Ectodermal cell (in vitro differentiated cells): ENCODE measurements at regions not wholly inside any gene's neighbourhood (a gene's known extent, or its start where the extent isn't known, plus 50 kb on each side); places are given as distances from the start of the nearest gene placed in this dataset.

ENCODE experiments used
- H3K27ac ChIP-seq: 2 replicates; pipeline ENCODE4 v1.7.0; 2013; ENCODE audit warnings: mild to moderate bottlenecking, low read depth, low read length; ENCODE audit not compliant: insufficient read depth, poor library complexity, severe bottlenecking
- H3K27me3 ChIP-seq: 2 replicates; pipeline ENCODE4 v1.7.0; 2013; ENCODE audit warnings: mild to moderate bottlenecking, low read length; ENCODE audit not compliant: insufficient read depth, control insufficient read depth, poor library complexity, severe bottlenecking
- H3K36me3 ChIP-seq: one replicate; pipeline ENCODE4 v1.7.0; 2013; ENCODE audit warnings: low read length; ENCODE audit not compliant: control insufficient read depth, insufficient read depth
- H3K4me1 ChIP-seq: one replicate; pipeline ENCODE4 v1.7.0; 2013; ENCODE audit warnings: low read length; ENCODE audit not compliant: control insufficient read depth, insufficient read depth
- H3K4me3 ChIP-seq: 2 replicates; pipeline ENCODE4 v1.7.0; 2013; ENCODE audit warnings: low read depth, low read length, control low read depth; ENCODE audit not compliant: insufficient read depth
- H3K9me3 ChIP-seq: 2 replicates; pipeline ENCODE4 v1.7.0; 2013; ENCODE audit warnings: mild to moderate bottlenecking, low read length, moderate library complexity; ENCODE audit not compliant: control insufficient read depth
- WGBS, 2 experiments: methylation state at CpG; one replicate each; pipeline ENCODE4 v1.1.7; 2013; ENCODE audit warnings: missing lambda C conversion rate in 2 of 2; 5-methylcytosine and 5-hydroxymethylcytosine counted together

GRCh38 chr3:79896086-79896485, 128.3 kb upstream of the ROBO1 start:
- no peak overlapping the region for H3K27ac ChIP-seq
- no peaks in the 10 kb centered on the region for H3K9me3 ChIP-seq
- H3K36me3 ChIP-seq, result no peaks in the 10 kb centered on the region
- no peaks in the 10 kb centered on the region for H3K27me3 ChIP-seq
- no peak overlapping the region for H3K4me3 ChIP-seq
- WGBS, 2 experiments, result 42% methylated on average over 1 of the region's 1 CpG; no CpG with 5 or more reads in 1 of the 2 experiments
- H3K4me1 ChIP-seq, result no peaks in the 10 kb centered on the region

GRCh38 chr3:79887213-79887612, 119.4 kb upstream of the ROBO1 start:
- Histone ChIP-seq H3K27me3 (no peaks in the 10 kb centered on the region), H3K36me3 (no peaks in the 10 kb centered on the region), H3K4me1 (no peaks in the 10 kb centered on the region), H3K27ac (no peak overlapping the region), H3K9me3 (no peaks in the 10 kb centered on the region), H3K4me3 (no peak overlapping the region)
- WGBS, 2 experiments, result 88 to 100% methylated on average over 2 of the region's 2 CpGs

- WGBS, 2 experiments, result 91 to 98% methylated on average over 3 of the region's 4 CpGs
- Histone ChIP-seq H3K4me1 (no peaks in the 10 kb centered on the region), H3K9me3 (no peaks in the 10 kb centered on the region), H3K27ac (no peak overlapping the region), H3K4me3 (no peak overlapping the region), H3K27me3 (no peaks in the 10 kb centered on the region), H3K36me3 (no peaks in the 10 kb centered on the region)
These were observed 118.4 kb upstream of the ROBO1 start for GRCh38 chr3:79886204-79886603.

DNA sequence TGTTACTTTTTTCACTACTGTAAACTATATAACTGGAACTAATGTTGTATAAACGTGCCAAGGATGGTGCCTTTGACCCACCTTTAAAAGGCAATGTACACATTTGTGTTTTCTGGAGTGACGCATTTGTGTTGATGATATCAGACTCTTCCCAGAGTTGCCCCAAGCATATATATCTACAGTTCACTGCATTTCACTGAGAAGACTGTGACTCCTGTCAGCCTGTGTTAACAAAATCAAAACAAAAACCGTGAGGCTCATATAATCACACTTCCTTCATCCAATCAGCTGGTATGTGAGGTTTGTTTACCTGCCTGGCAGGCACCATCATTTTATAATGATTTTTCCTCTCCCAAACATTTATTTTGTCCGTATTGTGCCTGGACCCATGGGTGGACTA, 117.6 kb upstream of the ROBO1 start:
- no peaks in the 10 kb centered on the region for H3K4me1 ChIP-seq
- no peaks in the 10 kb centered on the region for H3K9me3 ChIP-seq
- WGBS, 2 experiments, result 87 to 98% methylated on average over 4 of the region's 4 CpGs
- H3K4me3 ChIP-seq, result no peak overlapping the region
- no peaks in the 10 kb centered on the region for H3K36me3 ChIP-seq
- no peaks in the 10 kb centered on the region for H3K27me3 ChIP-seq
- no peak overlapping the region for H3K27ac ChIP-seq

- WGBS, 2 experiments, result 88 to 98% methylated on average over 2 of the region's 3 CpGs
- no peaks in the 10 kb centered on the region for H3K27me3 ChIP-seq
- no peak overlapping the region for H3K27ac ChIP-seq
- no peaks in the 10 kb centered on the region for H3K36me3 ChIP-seq
- no peaks in the 10 kb centered on the region for H3K4me1 ChIP-seq
- no peaks in the 10 kb centered on the region for H3K9me3 ChIP-seq
- H3K4me3 ChIP-seq, result no peak overlapping the region
These were observed 116.6 kb upstream of the ROBO1 start for GRCh38 chr3:79884354-79884753.

DNA sequence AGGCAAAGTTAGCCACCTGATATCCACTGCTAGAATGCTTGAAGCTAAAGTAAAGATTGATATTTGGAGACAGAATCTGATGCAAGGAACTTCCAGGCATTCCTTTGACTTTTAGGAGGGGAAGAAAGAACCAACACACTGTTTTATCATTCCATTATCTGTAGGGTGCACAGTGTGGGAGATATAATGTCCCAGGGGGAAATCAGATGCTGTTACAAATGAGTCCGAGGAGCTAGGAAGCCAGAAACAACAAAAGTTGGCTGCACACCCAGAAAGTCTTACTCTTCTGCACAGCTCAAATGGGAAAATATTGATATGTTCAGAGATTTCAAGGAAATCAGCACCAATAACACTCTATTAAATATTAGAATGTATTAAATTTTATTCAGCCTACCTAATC, 113.6 kb upstream of the ROBO1 start:
- Histone ChIP-seq H3K4me1 (no peaks in the 10 kb centered on the region), H3K27ac (no peak overlapping the region), H3K9me3 (no peaks in the 10 kb centered on the region), H3K36me3 (no peaks in the 10 kb centered on the region), H3K27me3 (no peaks in the 10 kb centered on the region), H3K4me3 (no peak overlapping the region)
- WGBS, 2 experiments, result 85 to 92% methylated on average over 1 of the region's 1 CpG

DNA sequence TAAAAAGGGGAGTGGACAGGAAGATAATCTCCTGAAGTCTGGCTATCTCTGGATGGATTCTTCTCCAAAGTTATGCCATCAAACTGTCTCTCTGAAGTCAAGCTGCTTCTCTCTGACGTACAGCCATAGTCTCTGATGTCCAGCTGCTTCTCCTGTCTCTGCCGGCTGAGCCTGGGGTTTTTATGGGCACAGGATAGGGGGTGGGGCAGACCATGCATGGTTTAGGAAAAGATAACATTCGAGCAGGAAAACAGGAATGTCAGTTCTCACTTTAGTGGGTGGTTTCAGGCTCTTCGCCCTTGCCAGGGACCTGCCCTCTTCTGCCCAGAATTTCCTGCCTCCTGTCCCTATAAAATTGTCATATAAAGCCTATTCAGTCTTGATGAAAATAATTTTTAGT, 110.9 kb upstream of the ROBO1 start:
- WGBS, 2 experiments, result 84 to 88% methylated on average over 3 to 4 of the region's 4 CpGs
- H3K4me3 ChIP-seq, result no peak overlapping the region

DNA sequence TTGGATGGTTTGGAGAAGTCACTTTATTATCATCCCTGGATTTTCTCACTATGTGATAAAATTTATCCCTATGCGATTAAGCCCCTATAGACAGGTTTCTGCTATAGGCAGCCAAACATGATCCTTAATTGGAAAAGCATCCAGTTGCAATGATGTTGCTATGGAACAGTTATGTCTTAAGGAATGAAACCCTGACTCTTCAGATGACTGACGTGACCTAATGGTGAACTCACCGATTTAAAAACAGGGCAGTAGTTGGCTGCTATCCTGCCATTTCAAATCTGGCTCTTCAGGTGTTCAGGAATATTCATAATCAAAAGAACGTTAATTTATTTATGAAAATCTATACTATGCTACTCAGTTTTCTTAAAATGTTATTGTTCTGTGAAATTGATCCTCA, 106.8 kb upstream of the ROBO1 start:
- H3K9me3 ChIP-seq, result no peaks in the 10 kb centered on the region
- H3K36me3 ChIP-seq, result no peaks in the 10 kb centered on the region
- no peaks in the 10 kb centered on the region for H3K27me3 ChIP-seq
- H3K4me3 ChIP-seq, result no peak overlapping the region
- H3K27ac ChIP-seq, result no peak overlapping the region
- no peaks in the 10 kb centered on the region for H3K4me1 ChIP-seq
- 83 to 92% methylated on average over 3 to 4 of the region's 4 CpGs for WGBS, 2 experiments

More for the DNA sequence above, 110.9 kb upstream of the ROBO1 start:
- Histone ChIP-seq H3K36me3 (no peaks in the 10 kb centered on the region), H3K9me3 (no peaks in the 10 kb centered on the region), H3K27ac (no peak overlapping the region), H3K27me3 (no peaks in the 10 kb centered on the region), H3K4me1 (no peaks in the 10 kb centered on the region)

- H3K27ac ChIP-seq, result no peak overlapping the region
- no peaks in the 10 kb centered on the region for H3K4me1 ChIP-seq
- no peaks in the 10 kb centered on the region for H3K36me3 ChIP-seq
- WGBS, 2 experiments, result 92 to 100% methylated on average over 1 of the region's 1 CpG
- no peaks in the 10 kb centered on the region for H3K27me3 ChIP-seq
- H3K4me3 ChIP-seq, result no peak overlapping the region
- no peaks in the 10 kb centered on the region for H3K9me3 ChIP-seq
These were observed 104.7 kb upstream of the ROBO1 start for GRCh38 chr3:79872483-79872882.

DNA sequence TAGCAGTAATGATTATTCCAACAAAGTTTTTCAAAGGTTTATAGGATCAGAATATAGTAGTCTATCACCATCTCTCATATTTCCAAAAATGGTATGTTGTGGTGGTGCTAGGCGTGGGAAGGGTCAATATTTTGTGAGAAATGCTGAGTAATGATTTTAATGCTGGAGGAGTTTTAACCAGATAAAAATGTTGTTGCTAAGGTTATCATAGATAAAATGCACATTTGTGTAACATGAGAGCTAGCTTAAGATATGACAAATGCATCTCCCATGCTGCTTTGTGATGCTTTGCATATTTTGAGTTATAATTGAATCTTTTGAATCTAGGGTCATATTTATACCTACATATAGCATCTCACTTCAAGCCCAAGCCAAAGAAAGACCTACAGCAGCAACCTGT, 103.9 kb upstream of the ROBO1 start:
- Histone ChIP-seq H3K27me3 (no peaks in the 10 kb centered on the region), H3K27ac (no peak overlapping the region), H3K9me3 (no peaks in the 10 kb centered on the region), H3K4me3 (no peak overlapping the region), H3K36me3 (no peaks in the 10 kb centered on the region), H3K4me1 (no peaks in the 10 kb centered on the region)
- 100% methylated on average over 1 of the region's 1 CpG for WGBS, 2 experiments

GRCh38 chr3:79870313-79870620, 102.5 kb upstream of the ROBO1 start:
- H3K4me3 ChIP-seq, result no peak overlapping the region
- no peaks in the 10 kb centered on the region for H3K4me1 ChIP-seq
- no peaks in the 10 kb centered on the region for H3K27me3 ChIP-seq
- H3K9me3 ChIP-seq, result no peaks in the 10 kb centered on the region
- no peaks in the 10 kb centered on the region for H3K36me3 ChIP-seq
- H3K27ac ChIP-seq, result no peak overlapping the region
